ENCODE measurements at regions not wholly inside any gene's neighbourhood (a gene's known extent, or its start where the extent isn't known, plus 50 kb on each side); places are given as distances from the start of the nearest gene placed in this dataset.

- H3K9me3 Mint-ChIP-seq: no peaks in the 10 kb centered on the region
- intact Hi-C loops (cut with DNase I, micrococcal nuclease): no loop called here
- Histone ChIP-seq H3K4me3 (ENCODE audit: low read length) (no peak overlapping the region), H3K9me3 (ENCODE audit: control insufficient read depth in 1 of 2, insufficient read depth in 1 of 2, low read length in 2 of 2) (no peaks in the 10 kb centered on the region), H3K27ac (ENCODE audit: low read depth in 1 of 2, low read length in 2 of 2) (no peak overlapping the region), H3K4me1 (ENCODE audit: insufficient read depth, low read length) (peaks cover 10% of the 10 kb centered on the region), H3K27me3 (ENCODE audit: control insufficient read depth in 1 of 2, insufficient read depth in 2 of 2, low read length in 2 of 2) (no peaks in the 10 kb centered on the region), H3K36me3 (ENCODE audit: insufficient read depth, low read length) (no peaks in the 10 kb centered on the region)
- ChIA-PET POLR2A (no interaction called here), CTCF (no interaction called here)
- no peaks in the 10 kb centered on the region for H3K36me3 Mint-ChIP-seq (ENCODE audit: low read depth)
- TF ChIP-seq, protein P1, sequence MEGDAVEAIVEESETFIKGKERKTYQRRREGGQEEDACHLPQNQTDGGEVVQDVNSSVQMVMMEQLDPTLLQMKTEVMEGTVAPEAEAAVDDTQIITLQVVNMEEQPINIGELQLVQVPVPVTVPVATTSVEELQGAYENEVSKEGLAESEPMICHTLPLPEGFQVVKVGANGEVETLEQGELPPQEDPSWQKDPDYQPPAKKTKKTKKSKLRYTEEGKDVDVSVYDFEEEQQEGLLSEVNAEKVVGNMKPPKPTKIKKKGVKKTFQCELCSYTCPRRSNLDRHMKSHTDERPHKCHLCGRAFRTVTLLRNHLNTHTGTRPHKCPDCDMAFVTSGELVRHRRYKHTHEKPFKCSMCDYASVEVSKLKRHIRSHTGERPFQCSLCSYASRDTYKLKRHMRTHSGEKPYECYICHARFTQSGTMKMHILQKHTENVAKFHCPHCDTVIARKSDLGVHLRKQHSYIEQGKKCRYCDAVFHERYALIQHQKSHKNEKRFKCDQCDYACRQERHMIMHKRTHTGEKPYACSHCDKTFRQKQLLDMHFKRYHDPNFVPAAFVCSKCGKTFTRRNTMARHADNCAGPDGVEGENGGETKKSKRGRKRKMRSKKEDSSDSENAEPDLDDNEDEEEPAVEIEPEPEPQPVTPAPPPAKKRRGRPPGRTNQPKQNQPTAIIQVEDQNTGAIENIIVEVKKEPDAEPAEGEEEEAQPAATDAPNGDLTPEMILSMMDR (IDR thresholded peaks at IDR 0.05): no peak
- H3K4me3 Mint-ChIP-seq: no peak overlapping the region
- no peaks in the 10 kb centered on the region for H3K27me3 Mint-ChIP-seq
- H3K27ac Mint-ChIP-seq: no peak overlapping the region
- DNase-seq: no peak
- no peak for ATAC-seq (ENCODE audit: poor library complexity)
- H3K4me1 Mint-ChIP-seq (ENCODE audit: low read depth): peaks cover 20% of the 10 kb centered on the region
Measured at GRCh38 chr13:40158218-40158617, 502.8 kb downstream of the COG6 start.

DNA sequence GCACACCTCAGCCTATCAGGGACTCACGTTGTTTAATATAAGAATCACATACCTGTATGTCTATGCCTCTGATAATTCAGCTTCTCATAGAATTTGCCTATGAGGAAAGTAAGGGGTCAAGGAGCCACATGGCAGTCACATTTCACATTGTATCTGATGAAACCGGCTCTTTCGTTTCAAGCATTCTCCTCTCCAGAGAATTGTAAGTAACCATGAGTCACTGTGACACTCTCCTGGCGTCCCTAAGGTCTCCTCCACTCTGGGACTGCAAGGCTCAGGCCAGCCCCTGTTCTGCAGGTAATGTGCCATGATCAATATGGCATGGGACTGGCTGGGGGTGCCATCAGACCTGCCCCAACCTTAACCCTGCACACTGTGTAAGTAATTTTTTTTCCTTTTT lies 503.3 kb downstream of the COG6 start:
- H3K4me3 Mint-ChIP-seq: no peak overlapping the region
- H3K36me3 ChIP-seq (ENCODE audit: insufficient read depth, low read length): no peaks in the 10 kb centered on the region
- H3K4me1 ChIP-seq (ENCODE audit: insufficient read depth, low read length): peaks cover 5% of the 10 kb centered on the region
- no peak for DNase-seq
- CTCF ChIA-PET: no interaction called here
- no peaks in the 10 kb centered on the region for H3K9me3 ChIP-seq (ENCODE audit: control insufficient read depth in 1 of 2, insufficient read depth in 1 of 2, low read length in 2 of 2)
- no peak overlapping the region for H3K27ac Mint-ChIP-seq
- H3K9me3 Mint-ChIP-seq: no peaks in the 10 kb centered on the region
- H3K36me3 Mint-ChIP-seq (ENCODE audit: low read depth): no peaks in the 10 kb centered on the region
- intact Hi-C loops (cut with DNase I, micrococcal nuclease): no loop called here
- H3K27me3 ChIP-seq (ENCODE audit: control insufficient read depth in 1 of 2, insufficient read depth in 2 of 2, low read length in 2 of 2): no peaks in the 10 kb centered on the region
- POLR2A ChIA-PET: no interaction called here
- no peak overlapping the region for H3K4me3 ChIP-seq (ENCODE audit: low read length)
- ATAC-seq (ENCODE audit: poor library complexity): no peak
- H3K27me3 Mint-ChIP-seq: no peaks in the 10 kb centered on the region
- H3K4me1 Mint-ChIP-seq (ENCODE audit: low read depth): peaks cover 17% of the 10 kb centered on the region
- TF ChIP-seq, protein P1 (IDR thresholded peaks at IDR 0.05): no peak
- H3K27ac ChIP-seq (ENCODE audit: low read depth in 1 of 2, low read length in 2 of 2): no peak overlapping the region

GRCh38 chr13:40159736-40160135 lies 504.3 kb downstream of the COG6 start:
- Mint-ChIP-seq H3K9me3 (no peaks in the 10 kb centered on the region), H3K27me3 (no peaks in the 10 kb centered on the region), H3K4me3 (no peak overlapping the region), H3K36me3 (ENCODE audit: low read depth) (no peaks in the 10 kb centered on the region), H3K27ac (no peak overlapping the region), H3K4me1 (ENCODE audit: low read depth) (peaks cover 13% of the 10 kb centered on the region)
- TF ChIP-seq, protein P1 (IDR thresholded peaks at IDR 0.05): no peak
- no peaks in the 10 kb centered on the region for H3K27me3 ChIP-seq (ENCODE audit: control insufficient read depth in 1 of 2, insufficient read depth in 2 of 2, low read length in 2 of 2)
- no peaks in the 10 kb centered on the region for H3K9me3 ChIP-seq (ENCODE audit: control insufficient read depth in 1 of 2, insufficient read depth in 1 of 2, low read length in 2 of 2)
- no peaks in the 10 kb centered on the region for H3K36me3 ChIP-seq (ENCODE audit: insufficient read depth, low read length)
- ChIA-PET POLR2A (interaction anchor here (1.4 kb wide), 1 partner anchor 15 kb away, joined by 3 read pairs; no protein-coding TSS in a partner anchor), CTCF (no interaction called here)
- intact Hi-C loops (cut with DNase I, micrococcal nuclease): no loop called here
- H3K4me3 ChIP-seq (ENCODE audit: low read length): no peak overlapping the region
- no peak for DNase-seq
- H3K4me1 ChIP-seq (ENCODE audit: insufficient read depth, low read length): peaks cover 3% of the 10 kb centered on the region
- ATAC-seq (ENCODE audit: poor library complexity): no peak
- H3K27ac ChIP-seq (ENCODE audit: low read depth in 1 of 2, low read length in 2 of 2): no peak overlapping the region
